ENCODE measurements at regions not wholly inside any gene's neighbourhood (a gene's known extent, or its start where the extent isn't known, plus 50 kb on each side); places are given as distances from the start of the nearest gene placed in this dataset.

DNA sequence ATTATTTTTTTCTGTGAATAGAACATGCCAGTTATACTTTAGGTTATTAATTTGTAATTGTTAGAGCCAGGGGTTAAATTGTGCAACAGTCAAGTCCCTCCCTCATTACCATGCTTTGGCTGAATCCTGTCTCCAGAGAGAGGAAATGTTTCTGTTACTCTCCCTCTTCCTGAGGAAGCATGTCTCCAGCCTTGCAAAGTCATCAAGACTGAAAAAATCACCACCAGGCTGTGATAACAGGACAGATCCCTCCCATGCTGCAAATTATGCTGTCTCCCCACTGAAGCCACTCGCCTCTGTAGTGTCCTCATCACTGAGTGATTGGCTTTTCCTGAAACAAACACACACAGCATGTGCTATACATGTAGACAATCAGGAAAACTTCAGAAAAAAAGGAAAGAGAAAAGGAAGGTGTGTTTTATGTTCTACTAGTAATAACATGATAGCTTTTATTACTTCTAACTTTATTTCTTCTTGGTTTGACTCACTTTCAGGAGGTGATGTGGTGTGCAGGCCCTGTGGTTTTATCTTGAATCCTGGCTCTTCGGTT lies 290.0 kb upstream of the JAG1 start:
- no peak for DNase-seq (ENCODE audit: low read depth, low spot score)
- H3K4me3 ChIP-seq (ENCODE audit: low read length): no peak overlapping the region

DNA sequence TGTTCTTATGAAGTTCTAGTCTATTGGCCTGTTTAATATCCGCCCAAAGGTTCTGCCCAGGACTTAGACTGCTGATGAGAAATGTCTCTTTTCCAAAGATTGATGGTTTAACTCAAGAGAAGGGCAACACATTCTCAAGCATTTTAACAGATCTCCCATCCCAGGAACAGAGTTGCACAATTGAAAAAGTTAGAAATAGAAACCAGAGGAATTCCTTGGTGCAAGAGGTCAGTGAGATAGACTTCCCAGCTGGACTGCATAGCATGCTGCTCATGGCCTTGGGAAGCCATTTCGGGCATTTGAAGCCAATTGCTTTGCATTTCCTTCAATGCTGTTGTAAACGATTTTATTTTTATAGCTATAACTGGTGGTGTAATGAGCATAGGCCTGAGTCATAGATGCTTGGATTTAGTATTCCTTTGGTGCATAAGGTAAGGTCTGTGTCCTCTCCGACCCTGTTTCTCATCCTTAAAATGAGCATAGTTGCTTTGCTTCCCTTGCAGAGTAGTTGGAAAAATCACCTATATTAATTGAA lies 292.2 kb upstream of the JAG1 start:
- DNase-seq (ENCODE audit: low read depth, low spot score): no peak
- no peak overlapping the region for H3K4me3 ChIP-seq (ENCODE audit: low read length)

DNA sequence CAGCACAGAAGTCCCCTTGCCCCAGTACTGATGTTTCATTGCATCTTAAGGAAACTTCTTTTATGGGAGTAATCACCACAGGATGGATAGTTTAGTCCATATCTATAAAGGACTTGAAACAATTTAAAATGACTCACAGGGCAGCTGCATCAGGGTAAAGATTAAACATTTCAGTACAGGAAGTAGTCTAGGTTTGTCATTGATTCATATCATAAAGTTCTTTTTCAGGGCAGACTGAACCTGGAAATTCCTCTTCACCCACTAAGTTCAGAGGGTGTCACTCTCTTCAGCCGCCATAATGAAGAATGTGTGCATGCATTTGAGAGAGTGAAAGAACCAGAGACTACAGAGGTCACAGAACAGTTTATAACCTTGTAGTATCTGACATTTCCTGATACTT lies 296.3 kb upstream of the JAG1 start:
- DNase-seq (ENCODE audit: low read depth, low spot score): no peak

DNA sequence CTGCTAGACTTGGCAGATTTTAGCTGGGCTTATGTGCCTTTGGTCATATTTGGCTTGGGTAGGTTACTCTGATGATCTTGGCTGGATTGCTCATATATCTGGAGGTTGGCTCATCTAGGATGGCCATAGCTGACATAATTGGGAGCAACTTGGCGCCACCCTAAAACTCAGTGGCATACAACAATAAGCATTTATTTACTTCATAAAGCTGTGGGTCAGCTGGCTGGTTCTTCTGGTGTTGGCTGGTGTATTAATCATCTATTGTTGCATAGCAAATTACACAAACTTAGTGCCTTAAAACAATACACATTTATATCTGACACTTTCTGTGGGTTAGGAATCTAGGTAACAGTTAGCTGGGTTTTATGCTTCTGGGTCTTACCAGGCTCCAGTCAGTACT lies 297.3 kb upstream of the JAG1 start:
- DNase-seq (ENCODE audit: low read depth, low spot score): no peak
- no peak overlapping the region for H3K4me3 ChIP-seq (ENCODE audit: low read length)

More for the DNA sequence above, 296.3 kb upstream of the JAG1 start:
- H3K4me3 ChIP-seq (ENCODE audit: low read length): no peak overlapping the region

DNA sequence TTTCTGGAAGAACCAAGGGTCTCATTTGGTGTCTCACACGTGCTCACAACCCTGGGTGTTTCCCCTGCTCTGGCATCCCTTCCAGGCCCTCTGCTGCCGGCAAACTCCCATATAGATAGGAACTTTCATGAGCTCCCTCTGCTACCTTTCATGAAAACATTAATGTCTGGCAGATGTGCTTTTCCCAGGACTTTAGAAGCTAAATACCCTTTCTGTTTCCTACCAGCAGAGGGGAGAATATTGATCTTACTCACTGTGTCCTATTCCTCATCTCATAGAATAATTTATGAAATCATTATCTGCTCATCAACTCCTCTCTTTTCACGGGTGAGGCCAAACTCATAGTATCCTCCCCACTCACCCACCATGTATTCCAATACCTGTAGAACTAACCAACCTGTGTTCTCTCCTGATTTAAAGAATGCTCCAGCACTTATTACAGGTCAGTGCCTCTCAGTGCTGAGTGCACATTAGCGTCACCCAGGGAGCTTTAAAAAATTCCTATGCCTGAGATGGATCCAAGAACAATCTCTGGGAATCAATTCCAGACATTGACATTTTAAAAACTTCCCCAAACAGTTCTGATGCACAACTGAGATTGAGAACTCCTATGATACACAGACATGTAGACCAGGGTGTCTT lies 298.5 kb upstream of the JAG1 start:
- DNase-seq (ENCODE audit: low read depth, low spot score): no peak
- H3K4me3 ChIP-seq (ENCODE audit: low read length): no peak overlapping the region

DNA sequence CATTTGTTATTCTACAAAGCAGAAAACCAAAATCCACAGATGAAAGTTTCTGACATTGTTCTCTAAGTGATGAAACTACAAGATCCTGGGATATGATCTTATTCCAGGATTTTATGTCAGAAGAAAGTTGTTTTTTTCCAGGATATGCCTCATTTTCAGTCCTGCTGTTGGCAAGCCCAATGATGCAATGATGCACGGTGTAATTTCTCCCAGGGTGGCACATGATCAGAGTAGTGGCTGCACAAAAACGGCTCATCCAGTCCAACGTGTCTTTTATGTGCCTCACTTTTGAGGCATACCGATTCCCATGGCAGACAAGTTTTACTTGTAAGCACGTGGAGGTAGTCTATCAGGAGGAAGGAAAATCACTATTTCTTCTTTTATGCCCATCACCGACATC lies 302.3 kb upstream of the JAG1 start:
- H3K4me3 ChIP-seq (ENCODE audit: low read length): no peak overlapping the region
- no peak for DNase-seq (ENCODE audit: low read depth, low spot score)

DNA sequence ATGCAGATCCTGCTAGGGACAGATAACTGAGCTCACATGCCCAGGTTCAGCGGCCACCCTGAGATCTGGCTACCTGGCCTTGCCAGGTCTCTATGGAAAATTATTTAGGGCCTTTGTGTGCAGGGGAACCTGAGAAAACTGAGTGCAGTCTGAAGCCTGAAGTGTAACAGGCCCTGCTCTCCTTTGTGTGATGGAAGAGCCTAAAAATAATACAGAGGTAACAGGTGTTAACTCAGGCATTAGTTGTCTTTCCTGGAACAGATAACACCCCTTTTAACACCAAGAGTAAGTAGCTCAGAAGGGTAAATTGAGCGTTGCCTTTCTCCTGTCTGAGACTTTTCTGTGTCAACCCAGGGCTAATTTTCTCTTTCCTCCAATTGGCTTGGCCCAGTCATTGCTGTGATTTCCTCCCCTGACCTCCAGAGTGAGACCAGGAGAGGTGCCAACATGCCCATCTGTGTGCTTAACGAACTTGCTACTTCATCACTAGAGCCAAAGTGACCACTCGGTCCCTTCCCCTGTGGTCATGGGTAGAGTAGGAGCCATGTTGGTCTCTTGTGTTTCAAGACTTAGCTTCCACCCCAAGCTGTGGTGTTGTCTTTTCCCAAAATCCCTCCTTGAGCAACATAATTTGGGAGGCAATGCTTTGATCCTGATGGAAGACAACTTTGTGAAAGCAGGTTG lies 304.4 kb upstream of the JAG1 start:
- H3K4me3 ChIP-seq (ENCODE audit: low read length): no peak overlapping the region
- DNase-seq (ENCODE audit: low read depth, low spot score): no peak

DNA sequence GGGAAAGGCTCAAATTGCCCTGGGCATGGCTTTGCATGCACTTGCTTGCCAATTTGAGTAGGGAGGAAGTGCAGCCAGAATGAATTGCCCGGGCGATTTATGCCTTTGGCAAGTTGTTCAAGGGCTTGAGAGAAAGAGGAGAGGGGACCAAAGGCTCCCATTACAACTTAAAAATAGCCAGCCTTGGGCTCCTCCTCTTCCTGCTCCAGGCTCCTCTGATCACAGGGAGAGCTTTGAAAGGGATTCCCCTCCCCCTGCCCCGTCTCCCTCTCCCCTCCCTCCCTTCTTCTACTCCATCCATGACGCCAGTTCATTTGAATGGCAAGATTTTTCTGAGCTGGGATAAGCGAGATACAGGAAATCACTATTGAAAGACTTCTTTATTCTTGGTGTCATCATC lies 304.9 kb upstream of the JAG1 start:
- DNase-seq (ENCODE audit: low read depth, low spot score): no peak

DNA sequence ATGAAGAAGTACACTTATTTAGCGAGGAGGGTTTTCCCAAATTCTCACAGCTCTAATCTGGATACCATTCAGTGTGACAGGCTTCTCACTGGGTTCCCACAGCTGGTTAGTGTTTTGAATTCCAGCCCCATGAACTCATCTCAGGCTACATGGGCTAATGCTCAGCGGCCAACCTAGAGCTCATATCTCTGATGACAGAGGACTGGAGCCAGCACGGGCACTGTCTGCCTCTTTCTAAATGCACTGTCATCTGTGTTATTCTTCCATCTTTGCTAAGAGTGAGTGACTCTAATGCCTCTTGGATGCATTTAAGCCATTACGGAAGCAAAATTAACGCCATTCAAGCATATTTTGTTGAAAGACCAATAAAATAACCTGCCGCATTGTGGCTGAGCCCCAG lies 308.9 kb upstream of the JAG1 start:
- DNase-seq (ENCODE audit: low read depth, low spot score): no peak
- H3K4me3 ChIP-seq (ENCODE audit: low read length): no peak overlapping the region

More for the DNA sequence above, 304.9 kb upstream of the JAG1 start:
- H3K4me3 ChIP-seq (ENCODE audit: low read length): no peak overlapping the region

DNA sequence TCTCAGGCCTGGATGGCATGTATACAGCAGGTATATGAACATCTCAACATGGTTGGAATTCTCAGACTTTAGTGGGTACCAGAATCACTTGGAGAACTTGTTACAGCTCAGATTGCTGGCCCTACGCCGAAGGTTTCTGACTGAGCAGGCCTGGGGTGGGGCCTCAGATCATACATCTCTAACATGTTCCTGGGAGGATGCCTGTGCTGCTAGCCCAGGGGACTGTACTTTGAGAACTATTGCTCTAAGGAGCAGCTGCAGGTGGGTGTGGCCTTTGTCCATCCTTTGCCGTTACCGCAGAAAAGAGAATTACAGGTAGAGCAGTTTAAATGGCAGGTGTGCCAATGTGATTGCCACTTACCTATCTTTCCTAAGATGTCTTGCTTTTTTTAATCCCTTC lies 310.5 kb upstream of the JAG1 start:
- no peak for DNase-seq (ENCODE audit: low read depth, low spot score)
- no peak overlapping the region for H3K4me3 ChIP-seq (ENCODE audit: low read length)

DNA sequence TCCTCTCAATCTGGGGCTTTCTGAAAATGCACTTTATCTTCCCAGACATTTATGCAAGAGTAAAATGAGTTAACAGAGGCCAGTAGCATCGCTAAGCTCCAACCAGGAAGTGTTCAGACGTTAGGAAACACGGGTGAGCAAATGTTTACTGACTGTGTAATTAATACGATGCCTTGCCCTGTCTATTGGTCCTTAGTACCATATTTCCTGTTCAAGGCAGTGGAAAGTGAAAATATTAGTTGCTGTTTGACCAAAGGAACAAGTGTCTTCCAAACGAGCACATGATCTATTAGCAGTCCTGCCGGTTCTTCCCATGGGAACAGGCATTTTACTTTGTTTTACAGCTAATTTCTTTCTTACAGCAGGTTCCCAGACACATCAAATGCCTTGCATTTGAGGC lies 311.1 kb upstream of the JAG1 start:
- DNase-seq (ENCODE audit: low read depth, low spot score): no peak
- no peak overlapping the region for H3K4me3 ChIP-seq (ENCODE audit: low read length)

DNA sequence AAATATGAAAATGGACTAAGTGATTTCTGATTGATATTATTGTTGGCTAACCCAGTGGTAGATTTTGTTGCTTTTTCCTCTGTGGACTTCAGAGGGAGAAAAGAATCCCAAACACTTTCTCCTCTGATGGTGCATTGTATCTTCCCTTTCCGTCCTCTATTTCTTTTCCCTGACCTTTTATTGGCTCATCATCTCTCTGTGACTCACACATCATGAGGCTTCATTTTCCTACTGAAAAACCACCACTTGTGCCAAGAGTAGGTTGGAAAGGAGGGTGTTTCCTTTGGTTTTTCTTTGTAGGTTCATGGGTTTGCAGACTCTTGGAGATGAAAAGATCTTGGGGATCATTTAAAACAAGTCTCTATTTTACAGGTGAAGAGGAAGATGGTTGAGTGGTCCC lies 311.7 kb upstream of the JAG1 start:
- no peak for DNase-seq (ENCODE audit: low read depth, low spot score)

DNA sequence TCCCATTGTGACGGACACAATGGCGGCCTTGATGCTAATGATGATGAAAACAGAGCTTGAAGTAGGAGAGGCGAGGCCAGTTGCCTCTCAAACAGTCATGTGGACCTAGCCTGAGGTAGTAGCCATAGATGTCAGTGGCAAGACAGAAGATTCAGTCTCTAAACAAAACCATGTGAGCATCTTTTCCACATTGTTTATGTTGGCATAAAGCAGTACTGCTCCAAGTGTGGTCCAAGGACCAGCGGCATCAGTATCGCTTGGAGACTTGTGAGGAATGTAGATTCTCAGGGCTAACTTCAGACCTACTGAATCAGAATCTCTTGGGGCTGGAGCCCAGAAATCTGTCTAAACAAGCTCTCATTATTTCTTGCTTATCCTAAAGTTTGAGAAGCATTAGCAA lies 312.8 kb upstream of the JAG1 start:
- DNase-seq (ENCODE audit: low read depth, low spot score): no peak
- H3K4me3 ChIP-seq (ENCODE audit: low read length): no peak overlapping the region

More for the DNA sequence above, 311.7 kb upstream of the JAG1 start:
- no peak overlapping the region for H3K4me3 ChIP-seq (ENCODE audit: low read length)

DNA sequence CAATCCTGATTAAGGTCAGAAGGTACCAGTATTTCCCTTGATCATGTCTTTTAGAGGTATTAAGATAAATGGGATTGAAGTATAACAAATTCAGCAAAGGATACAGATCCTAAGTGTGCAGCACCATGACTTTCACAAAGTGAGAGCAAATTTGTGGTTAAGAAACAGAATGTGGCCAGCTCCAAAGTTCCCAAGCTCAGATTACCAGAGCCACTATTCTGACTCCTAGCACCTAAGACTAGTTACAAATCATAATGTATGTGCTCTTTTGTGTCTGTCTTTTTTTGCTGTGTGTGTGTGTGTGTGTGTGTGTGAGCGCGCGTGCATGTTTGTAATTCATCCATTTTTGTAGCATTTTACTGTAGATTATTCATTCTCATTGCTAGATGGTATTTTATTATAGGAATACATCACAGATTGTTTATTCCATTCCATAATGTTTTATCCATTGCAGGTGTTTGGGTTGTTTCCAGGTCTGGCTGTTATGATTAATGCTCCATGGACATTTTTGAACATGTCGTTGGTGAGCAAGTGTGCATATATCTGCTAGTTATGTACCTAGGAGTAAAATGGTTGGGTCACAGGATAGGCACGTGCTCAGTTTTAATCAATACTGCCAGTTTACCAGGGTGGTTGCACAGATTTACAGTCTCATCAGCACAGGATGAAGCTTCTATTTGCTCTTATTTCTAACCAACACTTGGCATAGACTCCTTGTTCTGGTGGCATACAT lies 314.0 kb upstream of the JAG1 start:
- no peak overlapping the region for H3K4me3 ChIP-seq (ENCODE audit: low read length)
- DNase-seq (ENCODE audit: low read depth, low spot score): no peak

DNA sequence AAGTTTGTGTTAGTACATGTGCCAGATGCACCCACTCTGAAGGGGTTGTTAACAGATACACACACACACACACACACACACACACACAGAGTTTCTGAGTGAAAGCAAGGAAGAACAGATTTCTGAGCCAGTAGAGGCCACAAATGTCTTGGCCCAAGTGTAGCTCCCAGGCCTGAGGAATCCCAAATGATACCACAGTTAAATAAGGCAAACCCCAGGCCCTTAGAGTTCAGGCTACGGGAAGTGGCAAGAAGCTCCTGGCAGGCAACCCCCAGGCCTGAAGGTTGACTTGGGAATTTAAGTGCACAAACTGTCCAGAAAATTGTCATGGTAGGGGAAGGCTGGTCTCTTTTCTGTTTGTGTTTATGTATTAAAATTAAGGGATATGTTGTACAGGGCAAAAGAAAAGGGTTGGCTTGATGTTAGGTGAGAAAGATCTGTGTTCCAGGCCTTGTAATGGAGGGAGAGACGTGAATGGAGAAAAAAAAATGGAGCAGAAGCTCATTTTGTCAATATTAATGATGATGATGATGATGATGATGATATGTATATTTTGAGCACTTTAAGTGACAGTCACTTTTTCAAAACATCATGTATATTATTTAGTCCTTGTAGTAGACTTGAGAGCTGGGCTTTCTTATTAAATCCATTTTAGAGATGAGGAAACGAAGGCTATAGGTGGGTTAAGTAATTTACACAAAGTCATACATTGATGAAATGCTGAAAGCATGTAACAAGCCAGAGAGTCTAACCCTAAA lies 317.0 kb upstream of the JAG1 start:
- no peak for DNase-seq (ENCODE audit: low read depth, low spot score)
- H3K4me3 ChIP-seq (ENCODE audit: low read length): no peak overlapping the region

DNA sequence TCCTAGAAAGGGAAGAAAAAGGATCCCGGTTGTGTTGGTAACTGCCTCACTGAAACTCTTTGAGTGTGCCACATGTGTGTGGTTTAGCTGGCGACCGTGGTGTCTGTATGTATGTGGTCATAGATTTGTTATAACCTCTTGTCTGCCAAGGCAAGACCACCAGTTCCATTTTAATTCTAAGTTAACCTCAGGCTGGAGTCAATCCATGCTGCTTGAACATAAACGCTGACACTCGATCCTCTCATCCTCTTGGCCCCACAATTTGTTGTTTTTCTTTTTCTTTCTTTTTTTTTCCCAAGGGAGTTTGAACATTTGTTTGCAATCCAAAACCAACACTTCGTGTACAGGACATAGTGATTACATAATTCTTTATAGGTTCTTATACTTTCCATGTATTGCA lies 318.9 kb upstream of the JAG1 start:
- no peak overlapping the region for H3K4me3 ChIP-seq (ENCODE audit: low read length)
- DNase-seq (ENCODE audit: low read depth, low spot score): no peak

DNA sequence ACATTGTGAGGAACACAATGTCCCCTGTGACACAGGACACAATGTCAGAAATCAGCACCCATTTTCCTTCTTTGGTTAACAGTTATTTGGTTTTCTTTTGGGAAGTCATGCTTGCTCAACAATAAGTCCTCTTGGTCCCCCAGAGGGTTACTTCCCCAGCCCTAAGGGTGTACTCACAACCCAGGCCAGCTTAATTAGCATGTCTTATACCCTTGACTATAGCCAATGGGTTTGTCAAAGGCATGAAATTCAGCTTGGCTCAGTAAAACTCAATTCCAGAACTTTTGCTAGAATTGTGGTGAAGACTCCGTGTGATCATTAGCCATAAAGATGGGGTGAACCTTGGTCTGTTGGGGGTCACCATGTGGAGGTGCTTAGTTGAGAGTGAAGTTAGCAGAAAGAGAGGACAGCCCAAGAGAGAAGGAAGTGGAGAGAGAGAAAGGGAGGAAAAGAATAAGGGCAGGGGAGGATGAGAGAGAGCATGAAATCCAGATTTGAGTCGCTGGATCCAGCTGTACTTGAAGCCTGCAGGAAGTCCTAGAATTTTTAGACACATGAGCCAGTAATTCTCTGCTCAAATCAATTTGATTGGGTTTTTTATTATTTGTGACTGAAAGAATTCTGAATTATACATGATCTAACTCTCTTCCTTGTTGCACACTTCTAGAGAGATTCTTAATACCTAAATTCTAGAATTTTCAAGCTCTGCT lies 321.3 kb upstream of the JAG1 start:
- H3K4me3 ChIP-seq (ENCODE audit: low read length): no peak overlapping the region
- no peak for DNase-seq (ENCODE audit: low read depth, low spot score)

DNA sequence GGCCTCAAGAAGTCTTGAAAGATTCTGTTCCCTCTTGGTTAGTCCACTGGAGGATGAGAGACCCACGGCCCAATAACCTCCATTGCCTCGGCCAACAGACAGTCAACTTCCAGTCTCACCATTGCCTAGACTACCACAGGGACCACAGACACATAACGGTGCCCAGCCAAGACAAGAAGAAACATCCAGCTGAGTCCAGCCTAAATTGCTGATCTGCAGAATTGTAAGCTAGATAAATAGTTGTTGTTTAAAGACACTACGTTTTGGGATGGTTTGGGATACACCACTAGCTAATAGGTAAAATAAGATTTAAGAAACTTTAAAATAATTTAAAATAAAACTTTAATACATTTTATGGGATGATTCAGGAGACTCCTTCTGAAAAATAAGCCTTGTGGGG lies 324.7 kb upstream of the JAG1 start:
- no peak for DNase-seq (ENCODE audit: low read depth, low spot score)
- H3K4me3 ChIP-seq (ENCODE audit: low read length): no peak overlapping the region

DNA sequence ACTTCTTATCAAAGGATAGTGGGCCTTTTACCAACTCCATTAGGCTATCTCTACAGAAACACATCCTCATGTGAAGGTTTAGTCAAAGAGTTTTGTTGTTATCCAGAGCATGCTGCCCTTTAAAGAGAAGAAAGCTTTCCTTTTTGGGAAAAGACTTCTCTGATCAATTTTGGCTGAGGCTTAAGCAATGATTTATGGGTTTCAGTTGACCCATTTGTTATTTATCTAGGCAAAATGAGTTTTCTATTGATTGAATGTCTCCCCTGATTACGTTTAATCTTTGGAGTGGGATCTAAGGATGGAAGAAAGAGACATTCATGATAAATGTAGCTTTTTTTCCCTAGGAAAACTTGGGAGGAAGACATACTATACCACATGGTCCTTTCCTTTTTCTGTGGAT lies 326.6 kb upstream of the JAG1 start:
- no peak overlapping the region for H3K4me3 ChIP-seq (ENCODE audit: low read length)
- no peak for DNase-seq (ENCODE audit: low read depth, low spot score)
